HG03432 (cell line): ENCODE measurements at regions not wholly inside any gene's neighbourhood (a gene's known extent, or its start where the extent isn't known, plus 50 kb on each side); places are given as distances from the start of the nearest gene placed in this dataset.
"Not testable (repeated sequence)": the region's sequence is repeated elsewhere in the genome, so short reads cannot be mapped to it uniquely, and the experiment has no call there.

Source experiments
- ATAC-seq: cut with Tn5 transposase; IDR thresholded peaks from one replicate; pipeline ENCODE4 v1.9.1; 2021; ENCODE audit warnings: mild to moderate bottlenecking, moderate library complexity; ENCODE audit not compliant: unreplicated experiment

GRCh38 chr10:109308971-109309370, 614.3 kb downstream of the XPNPEP1 start:
- no peak for ATAC-seq

GRCh38 chr10:109307102-109307501, 616.2 kb downstream of the XPNPEP1 start:
- ATAC-seq: not testable (repeated sequence)

- no peak for ATAC-seq
Measured at GRCh38 chr10:109306698-109307097, 616.6 kb downstream of the XPNPEP1 start.

GRCh38 chr10:109287858-109288257, 635.5 kb downstream of the XPNPEP1 start:
- no peak for ATAC-seq

- no peak for ATAC-seq
Measured at GRCh38 chr10:109282510-109282909, 640.8 kb downstream of the XPNPEP1 start.

GRCh38 chr10:109281347-109281746, 642.0 kb downstream of the XPNPEP1 start:
- ATAC-seq: no peak

- ATAC-seq: no peak
Measured at GRCh38 chr10:109280837-109281236, 642.5 kb downstream of the XPNPEP1 start.

- ATAC-seq: no peak
Measured at GRCh38 chr10:109277456-109277855, 645.9 kb downstream of the XPNPEP1 start.

GRCh38 chr10:109275960-109276359, 647.4 kb downstream of the XPNPEP1 start:
- ATAC-seq: no peak

GRCh38 chr10:109274681-109275080, 648.6 kb downstream of the XPNPEP1 start:
- ATAC-seq: no peak

GRCh38 chr10:109270173-109270572, 653.1 kb downstream of the XPNPEP1 start:
- no peak for ATAC-seq

GRCh38 chr10:109264004-109264403, 659.3 kb downstream of the XPNPEP1 start:
- ATAC-seq: no peak

GRCh38 chr10:109261231-109261630, 662.1 kb downstream of the XPNPEP1 start:
- ATAC-seq: no peak

- ATAC-seq: no peak
Measured at GRCh38 chr10:109259293-109259692, 664.0 kb downstream of the XPNPEP1 start.

- no peak for ATAC-seq
Measured at GRCh38 chr10:109253306-109253705, 670.0 kb downstream of the XPNPEP1 start.

- no peak for ATAC-seq
Measured at GRCh38 chr10:109250152-109250551, 673.2 kb downstream of the XPNPEP1 start.

- ATAC-seq: no peak
Measured at GRCh38 chr10:109247814-109248213, 675.5 kb downstream of the XPNPEP1 start.

GRCh38 chr10:109245821-109246220, 677.5 kb downstream of the XPNPEP1 start:
- no peak for ATAC-seq

- no peak for ATAC-seq
Measured at GRCh38 chr10:109239371-109239770, 683.9 kb downstream of the XPNPEP1 start.

- ATAC-seq: no peak
Measured at GRCh38 chr10:109237682-109238081, 685.6 kb downstream of the XPNPEP1 start.

GRCh38 chr10:109237050-109237449, 686.3 kb downstream of the XPNPEP1 start:
- ATAC-seq: no peak

- not testable (repeated sequence) for ATAC-seq
Measured at GRCh38 chr10:109223533-109223932, 699.8 kb downstream of the XPNPEP1 start.

GRCh38 chr10:109219935-109220605, 703.2 kb downstream of the XPNPEP1 start:
- ATAC-seq: no peak
